SK-N-SH (cell line): ENCODE measurements at regions not wholly inside any gene's neighbourhood (a gene's known extent, or its start where the extent isn't known, plus 50 kb on each side); places are given as distances from the start of the nearest gene placed in this dataset.

Source experiments
- CTCF ChIA-PET: fragments of 300-600, 350-600 bp; formaldehyde crosslinking; extraction: SDS; loops from one replicate; lab custom pipeline; 2021; lab: Yijun Ruan, JAX
- POLR2A ChIA-PET: fragments of 350-600 bp; sonication (Branson Sonifier 250); formaldehyde crosslinking; extraction: SDS; loops from one replicate; lab custom pipeline; 2020; ENCODE audit warnings: antibody characterized with exemption, inconsistent platforms; lab: Yijun Ruan, JAX
- DNase-seq: peaks from one replicate; pipeline ENCODE4 v3.0.0; 2012
- H2AFZ ChIP-seq: fragments of 200-600 bp; sonication (generic); 2 replicates; pipeline ENCODE4 v1.8.1; 2016; ENCODE audit warnings: antibody characterized with exemption, mild to moderate bottlenecking, low read depth
- H3F3A ChIP-seq: fragments of 200-600 bp; sonication (generic); replicated peaks from 2 replicates; pipeline ENCODE3; 2016; ENCODE audit warnings: antibody characterized with exemption, mild to moderate bottlenecking; ENCODE audit not compliant: insufficient read depth
- H3K27ac ChIP-seq, 2 experiments: fragments of 200-500 bp in 1 of 2; fragments of 200-600 bp in 1 of 2; sonication (Bioruptor generic) in 1 of 2; sonication (generic), shearing (Covaris generic) in 1 of 2; 2 replicates each; pipeline versions ENCODE4 v1.5.1 to v1.6.1; 2014 to 2016; ENCODE audit warnings: low read depth in 2 of 2, inconsistent platforms in 1 of 2, low read length in 1 of 2, mild to moderate bottlenecking in 1 of 2, mixed read lengths in 1 of 2
- H3K27me3 ChIP-seq: fragments of 200-600 bp; sonication (generic), shearing (Covaris generic); 2 replicates; pipeline ENCODE4 v1.6.1; 2016; ENCODE audit warnings: mixed run types; ENCODE audit not compliant: insufficient read depth
- H3K36me3 ChIP-seq, 2 experiments: fragments of 200-500 bp in 1 of 2; fragments of 200-600 bp in 1 of 2; sonication (Bioruptor generic) in 1 of 2; sonication (generic) in 1 of 2; replicated peaks in 1 of 2; 2 replicates each; pipeline versions ENCODE3 to v1.5.1; 2014 to 2016; ENCODE audit warnings: low read length in 1 of 2, mild to moderate bottlenecking in 1 of 2; ENCODE audit not compliant: insufficient read depth in 2 of 2, control insufficient read depth in 1 of 2
- H3K4me1 ChIP-seq, 2 experiments: fragments of 200-500 bp in 1 of 2; fragments of 200-600 bp in 1 of 2; sonication (Bioruptor generic) in 1 of 2; sonication (generic), shearing (Covaris generic) in 1 of 2; 2 replicates each; pipeline versions ENCODE4 v1.5.1 to v1.6.1; 2014 to 2016; ENCODE audit warnings: low read depth in 1 of 2, low read length in 1 of 2, mixed run types in 1 of 2; ENCODE audit not compliant: insufficient read depth in 2 of 2, control insufficient read depth in 1 of 2
- H3K4me2 ChIP-seq: fragments of 200-600 bp; sonication (generic), shearing (Covaris generic); 2 replicates; pipeline ENCODE4 v1.6.1; 2017; ENCODE audit warnings: mixed run types
- H3K4me3 ChIP-seq, 2 experiments: fragments of 200-500 bp in 1 of 2; fragments of 200-600 bp in 1 of 2; sonication (Bioruptor generic) in 1 of 2; sonication (generic), shearing (Covaris generic) in 1 of 2; 2 replicates each; pipeline versions ENCODE4 v1.5.1 to v1.8.1; 2014 to 2016; ENCODE audit warnings: low read depth in 2 of 2, inconsistent platforms in 1 of 2, low read length in 1 of 2, mild to moderate bottlenecking in 1 of 2, mixed read lengths in 1 of 2, moderate library complexity in 1 of 2
- H3K79me2 ChIP-seq: fragments of 200-600 bp; sonication (generic); 2 replicates; pipeline ENCODE4 v1.8.1; 2017; ENCODE audit warnings: mild to moderate bottlenecking; ENCODE audit not compliant: insufficient read depth
- H3K9ac ChIP-seq: fragments of 200-600 bp; sonication (generic); 2 replicates; pipeline ENCODE4 v1.6.1; 2017; ENCODE audit warnings: mixed run types
- H3K9me2 ChIP-seq: fragments of 200-600 bp; sonication (generic); 2 replicates; pipeline ENCODE4 v1.6.1; 2017; ENCODE audit warnings: mixed run types
- H3K9me3 ChIP-seq: fragments of 200-600 bp; sonication (generic); 2 replicates; pipeline ENCODE4 v1.6.1; 2017; ENCODE audit warnings: mixed run types, mild to moderate bottlenecking, moderate library complexity
- H4K20me1 ChIP-seq: fragments of 200-600 bp; sonication (generic); 2 replicates; pipeline ENCODE4 v1.6.1; 2017; ENCODE audit warnings: mild to moderate bottlenecking, mixed run types; ENCODE audit not compliant: insufficient read depth
- CHD2 ChIP-seq: fragments of 150-350 bp; IDR thresholded peaks from 2 replicates; pipeline ENCODE4 v1.6.1; 2018; ENCODE audit warnings: low read length; ENCODE audit not compliant: partially characterized antibody
- ELF1 ChIP-seq: IDR thresholded peaks from 2 replicates; pipeline ENCODE4 v1.4.0; 2012
- EP300 ChIP-seq, 2 experiments: IDR thresholded peaks; 2 replicates each; pipeline versions ENCODE4 v1.4.0 to v1.6.1; 2012; ENCODE audit warnings: borderline replicate concordance in 1 of 2, low read depth in 1 of 2, low read length in 1 of 2
- EZH2phosphoT487 ChIP-seq: fragments of 200-600 bp; sonication (generic); IDR thresholded peaks from 2 replicates; pipeline ENCODE4 v1.6.1; 2017; ENCODE audit warnings: low read depth, mixed run types, mild to moderate bottlenecking, antibody characterized with exemption, moderate library complexity, borderline replicate concordance
- JUND ChIP-seq: IDR thresholded peaks from 2 replicates; pipeline ENCODE4 v1.4.0; 2012
- NFIC ChIP-seq: IDR thresholded peaks from 2 replicates; pipeline ENCODE4 v1.4.0; 2012; ENCODE audit warnings: borderline replicate concordance
- POLR2AphosphoS5 ChIP-seq: IDR thresholded peaks from 2 replicates; pipeline ENCODE4 v1.6.1; 2012; ENCODE audit warnings: low read depth, low read length
- RAD21 ChIP-seq: IDR thresholded peaks from 2 replicates; pipeline ENCODE4 v1.6.1; 2012; ENCODE audit warnings: mild to moderate bottlenecking, low read length
- RCOR1 ChIP-seq: fragments of 150-350 bp; IDR thresholded peaks from 2 replicates; pipeline ENCODE4 v1.6.1; 2017; ENCODE audit warnings: antibody characterized with exemption, low read length
- RFX5 ChIP-seq: IDR thresholded peaks from 2 replicates; pipeline ENCODE4 v1.6.1; 2012; ENCODE audit warnings: mild to moderate bottlenecking, improper control_type of control experiment, low read length
- RXRA ChIP-seq: IDR thresholded peaks from 2 replicates; pipeline ENCODE4 v1.4.0; 2012; ENCODE audit warnings: low read depth, mild to moderate bottlenecking, borderline replicate concordance
- SIN3A ChIP-seq: IDR thresholded peaks from 2 replicates; pipeline ENCODE4 v1.6.1; 2012; ENCODE audit warnings: low read depth, mild to moderate bottlenecking, low read length, moderate library complexity, borderline replicate concordance
- SMC3 ChIP-seq: IDR thresholded peaks from 2 replicates; pipeline ENCODE4 v1.6.1; 2012; ENCODE audit warnings: low read depth, low read length, improper control_type of control experiment
- TEAD4 ChIP-seq: IDR thresholded peaks from 2 replicates; pipeline ENCODE4 v1.4.0; 2012; ENCODE audit warnings: mild to moderate bottlenecking, borderline replicate concordance; ENCODE audit not compliant: insufficient read depth
- WGBS: methylation state at CpG from one replicate; pipeline ENCODE4 v1.1.6; 2017; ENCODE audit warnings: low lambda C conversion rate; 5-methylcytosine and 5-hydroxymethylcytosine counted together
- TF ChIP-seq, protein P1 (sequence below): IDR thresholded peaks from 2 replicates; pipeline ENCODE4 v1.4.0; 2012; ENCODE audit warnings: low read depth
- TF ChIP-seq, protein P2 (sequence below): IDR thresholded peaks from 2 replicates; pipeline ENCODE4 v1.4.0; 2012; ENCODE audit warnings: low read depth, borderline replicate concordance
- TF ChIP-seq, protein P3 (sequence below): fragments of 150-350 bp; IDR thresholded peaks from 2 replicates; pipeline ENCODE4 v1.6.1; 2016; ENCODE audit warnings: mild to moderate bottlenecking, low read depth, low read length
- TF ChIP-seq, protein P4 (sequence below): IDR thresholded peaks from 2 replicates; pipeline ENCODE4 v1.6.1; 2012; ENCODE audit warnings: mild to moderate bottlenecking, low read depth, low read length, moderate library complexity

DNA sequence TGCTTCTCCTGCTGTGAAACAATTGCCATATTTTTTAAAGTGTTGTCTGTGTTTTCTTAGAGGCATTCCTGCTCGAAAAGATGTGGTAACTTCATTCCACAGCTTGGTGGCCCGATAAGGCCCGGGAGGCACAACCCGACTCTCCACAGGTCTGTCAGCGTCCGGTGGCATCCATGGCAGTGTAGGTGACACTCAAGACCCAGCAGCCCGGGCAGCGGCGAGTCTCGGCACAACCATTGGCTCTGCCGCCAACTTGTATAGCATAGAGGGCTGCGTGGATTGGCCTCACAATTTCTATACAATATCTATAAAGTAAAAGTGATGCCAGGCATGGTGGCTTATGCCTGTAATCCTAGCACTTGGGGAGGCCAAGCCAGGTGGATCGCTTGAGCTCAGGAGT, 262.3 kb upstream of the CHRNA7 start:
- Histone ChIP-seq H4K20me1 (no peaks in the 10 kb centered on the region), H3K4me1 (no peaks in the 10 kb centered on the region), H3K27ac (no peak overlapping the region), H2AFZ (no peak overlapping the region), H3F3A (no peaks in the 10 kb centered on the region), H3K79me2 (no peaks in the 10 kb centered on the region), H3K4me3 (no peak overlapping the region), H3K9ac (no peak overlapping the region), H3K4me2 (no peak overlapping the region), H3K36me3 (no peaks in the 10 kb centered on the region), H3K9me2 (no peaks in the 10 kb centered on the region), H3K27me3 (no peaks in the 10 kb centered on the region), H3K9me3 (no peaks in the 10 kb centered on the region)
- WGBS = 49% methylated on average over 9 of the region's 13 CpGs
- DNase-seq = no peak
- TF ChIP-seq, protein P1, sequence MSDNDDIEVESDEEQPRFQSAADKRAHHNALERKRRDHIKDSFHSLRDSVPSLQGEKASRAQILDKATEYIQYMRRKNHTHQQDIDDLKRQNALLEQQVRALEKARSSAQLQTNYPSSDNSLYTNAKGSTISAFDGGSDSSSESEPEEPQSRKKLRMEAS = no peak
- no peak for TF ChIP-seq POLR2AphosphoS5
- ChIA-PET POLR2A (no interaction called here), CTCF (no interaction called here)

DNA sequence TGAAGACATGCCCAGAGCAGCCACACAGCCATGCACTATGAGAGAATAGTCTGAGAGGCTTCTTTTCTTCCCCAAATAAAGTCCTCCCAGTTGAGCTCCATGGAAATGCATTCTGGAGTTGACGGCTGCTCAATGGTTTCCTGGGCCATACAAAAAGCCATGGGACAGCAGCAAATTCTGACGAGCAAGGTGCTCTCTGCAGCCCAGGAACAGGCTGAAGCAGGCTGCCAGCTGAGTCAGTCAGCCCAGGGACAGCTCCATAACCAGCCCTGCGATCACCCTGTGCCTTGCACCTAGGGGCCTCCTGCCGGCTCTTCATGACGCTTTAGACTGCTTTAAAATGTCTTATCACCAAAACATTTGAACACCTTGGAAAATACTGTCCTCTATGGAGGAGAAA, 256.3 kb upstream of the CHRNA7 start:
- H3K9me2 ChIP-seq = no peaks in the 10 kb centered on the region
- no peak overlapping the region for H3K27ac ChIP-seq
- no peaks in the 10 kb centered on the region for H3K27me3 ChIP-seq
- no peak for TF ChIP-seq TEAD4
- no peak for TF ChIP-seq RAD21
- no peak for TF ChIP-seq EP300 (IDR thresholded peaks at IDR 0.05; ENCODE audit: borderline replicate concordance in 1 of 2, low read depth in 1 of 2, low read length in 1 of 2)
- TF ChIP-seq RFX5 = no peak
- no peak for TF ChIP-seq POLR2AphosphoS5
- TF ChIP-seq, protein P2, sequence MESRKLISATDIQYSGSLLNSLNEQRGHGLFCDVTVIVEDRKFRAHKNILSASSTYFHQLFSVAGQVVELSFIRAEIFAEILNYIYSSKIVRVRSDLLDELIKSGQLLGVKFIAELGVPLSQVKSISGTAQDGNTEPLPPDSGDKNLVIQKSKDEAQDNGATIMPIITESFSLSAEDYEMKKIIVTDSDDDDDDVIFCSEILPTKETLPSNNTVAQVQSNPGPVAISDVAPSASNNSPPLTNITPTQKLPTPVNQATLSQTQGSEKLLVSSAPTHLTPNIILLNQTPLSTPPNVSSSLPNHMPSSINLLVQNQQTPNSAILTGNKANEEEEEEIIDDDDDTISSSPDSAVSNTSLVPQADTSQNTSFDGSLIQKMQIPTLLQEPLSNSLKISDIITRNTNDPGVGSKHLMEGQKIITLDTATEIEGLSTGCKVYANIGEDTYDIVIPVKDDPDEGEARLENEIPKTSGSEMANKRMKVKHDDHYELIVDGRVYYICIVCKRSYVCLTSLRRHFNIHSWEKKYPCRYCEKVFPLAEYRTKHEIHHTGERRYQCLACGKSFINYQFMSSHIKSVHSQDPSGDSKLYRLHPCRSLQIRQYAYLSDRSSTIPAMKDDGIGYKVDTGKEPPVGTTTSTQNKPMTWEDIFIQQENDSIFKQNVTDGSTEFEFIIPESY = no peak
- no peak for TF ChIP-seq ELF1
- TF ChIP-seq JUND = no peak
- no peak for TF ChIP-seq EZH2phosphoT487
- no peak for TF ChIP-seq NFIC
- TF ChIP-seq, protein P3, sequence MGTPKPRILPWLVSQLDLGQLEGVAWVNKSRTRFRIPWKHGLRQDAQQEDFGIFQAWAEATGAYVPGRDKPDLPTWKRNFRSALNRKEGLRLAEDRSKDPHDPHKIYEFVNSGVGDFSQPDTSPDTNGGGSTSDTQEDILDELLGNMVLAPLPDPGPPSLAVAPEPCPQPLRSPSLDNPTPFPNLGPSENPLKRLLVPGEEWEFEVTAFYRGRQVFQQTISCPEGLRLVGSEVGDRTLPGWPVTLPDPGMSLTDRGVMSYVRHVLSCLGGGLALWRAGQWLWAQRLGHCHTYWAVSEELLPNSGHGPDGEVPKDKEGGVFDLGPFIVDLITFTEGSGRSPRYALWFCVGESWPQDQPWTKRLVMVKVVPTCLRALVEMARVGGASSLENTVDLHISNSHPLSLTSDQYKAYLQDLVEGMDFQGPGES = no peak
- TF ChIP-seq CHD2 = no peak
- no peak for TF ChIP-seq SIN3A
- TF ChIP-seq RCOR1 = no peak
- TF ChIP-seq, protein P4, sequence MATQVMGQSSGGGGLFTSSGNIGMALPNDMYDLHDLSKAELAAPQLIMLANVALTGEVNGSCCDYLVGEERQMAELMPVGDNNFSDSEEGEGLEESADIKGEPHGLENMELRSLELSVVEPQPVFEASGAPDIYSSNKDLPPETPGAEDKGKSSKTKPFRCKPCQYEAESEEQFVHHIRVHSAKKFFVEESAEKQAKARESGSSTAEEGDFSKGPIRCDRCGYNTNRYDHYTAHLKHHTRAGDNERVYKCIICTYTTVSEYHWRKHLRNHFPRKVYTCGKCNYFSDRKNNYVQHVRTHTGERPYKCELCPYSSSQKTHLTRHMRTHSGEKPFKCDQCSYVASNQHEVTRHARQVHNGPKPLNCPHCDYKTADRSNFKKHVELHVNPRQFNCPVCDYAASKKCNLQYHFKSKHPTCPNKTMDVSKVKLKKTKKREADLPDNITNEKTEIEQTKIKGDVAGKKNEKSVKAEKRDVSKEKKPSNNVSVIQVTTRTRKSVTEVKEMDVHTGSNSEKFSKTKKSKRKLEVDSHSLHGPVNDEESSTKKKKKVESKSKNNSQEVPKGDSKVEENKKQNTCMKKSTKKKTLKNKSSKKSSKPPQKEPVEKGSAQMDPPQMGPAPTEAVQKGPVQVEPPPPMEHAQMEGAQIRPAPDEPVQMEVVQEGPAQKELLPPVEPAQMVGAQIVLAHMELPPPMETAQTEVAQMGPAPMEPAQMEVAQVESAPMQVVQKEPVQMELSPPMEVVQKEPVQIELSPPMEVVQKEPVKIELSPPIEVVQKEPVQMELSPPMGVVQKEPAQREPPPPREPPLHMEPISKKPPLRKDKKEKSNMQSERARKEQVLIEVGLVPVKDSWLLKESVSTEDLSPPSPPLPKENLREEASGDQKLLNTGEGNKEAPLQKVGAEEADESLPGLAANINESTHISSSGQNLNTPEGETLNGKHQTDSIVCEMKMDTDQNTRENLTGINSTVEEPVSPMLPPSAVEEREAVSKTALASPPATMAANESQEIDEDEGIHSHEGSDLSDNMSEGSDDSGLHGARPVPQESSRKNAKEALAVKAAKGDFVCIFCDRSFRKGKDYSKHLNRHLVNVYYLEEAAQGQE = no peak
- no peak for TF ChIP-seq RXRA
- TF ChIP-seq SMC3 = no peak
- TF ChIP-seq, all 33 proteins: peak for 0
- Histone ChIP-seq H3K79me2 (no peaks in the 10 kb centered on the region), H2AFZ (no peak overlapping the region), H3K9ac (no peak overlapping the region), H3K4me2 (no peak overlapping the region), H3K36me3 (no peaks in the 10 kb centered on the region), H3K4me3 (no peak overlapping the region), H4K20me1 (no peaks in the 10 kb centered on the region), H3F3A (no peaks in the 10 kb centered on the region), H3K4me1 (no peaks in the 10 kb centered on the region; a peak in 1 of 4 replicates), H3K9me3 (no peaks in the 10 kb centered on the region)
- POLR2A ChIA-PET = no interaction called here
- WGBS = 36% methylated on average over 4 of the region's 5 CpGs
- CTCF ChIA-PET = interaction anchor here (0.8 kb wide), 1 partner anchor 22 kb away, joined by 4 read pairs; no protein-coding TSS in a partner anchor
- no peak for DNase-seq
